ENCODE measurements at regions not wholly inside any gene's neighbourhood (a gene's known extent, or its start where the extent isn't known, plus 50 kb on each side); places are given as distances from the start of the nearest gene placed in this dataset.

DNA sequence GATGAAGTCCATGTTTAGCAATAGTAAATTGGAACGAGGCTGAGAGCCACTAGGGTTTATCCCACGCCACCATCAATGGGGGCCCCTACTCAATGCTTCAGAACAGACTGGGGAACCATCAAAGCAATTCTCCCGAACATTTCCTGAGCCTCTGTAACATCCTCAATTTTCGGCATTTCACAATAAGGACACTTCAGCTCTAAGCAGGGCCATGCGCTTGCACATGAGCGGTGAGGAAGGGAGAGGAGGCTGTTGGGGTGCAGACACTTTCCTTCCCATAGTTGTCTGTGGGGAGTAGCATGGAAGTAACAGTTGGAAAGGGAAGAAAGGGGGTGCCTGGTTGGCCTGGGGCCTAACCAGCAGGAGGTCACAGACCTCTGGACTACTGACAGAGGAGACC lies 129.9 kb upstream of the PRMT8 start:
- Mint-ChIP-seq H3K36me3 (ENCODE audit: insufficient read depth in 2 of 2) (no peaks in the 10 kb centered on the region), H3K4me3 (no peak overlapping the region), H3K9me3 (no peaks in the 10 kb centered on the region), H3K27me3 (ENCODE audit: low read depth) (peaks cover 25% of the 10 kb centered on the region), H3K4me1 (ENCODE audit: low read depth) (no peaks in the 10 kb centered on the region), H3K27ac (no peak overlapping the region)
- DNase-seq, result no peak
- no peak for ATAC-seq (replicated peaks in 1 of 2)

DNA sequence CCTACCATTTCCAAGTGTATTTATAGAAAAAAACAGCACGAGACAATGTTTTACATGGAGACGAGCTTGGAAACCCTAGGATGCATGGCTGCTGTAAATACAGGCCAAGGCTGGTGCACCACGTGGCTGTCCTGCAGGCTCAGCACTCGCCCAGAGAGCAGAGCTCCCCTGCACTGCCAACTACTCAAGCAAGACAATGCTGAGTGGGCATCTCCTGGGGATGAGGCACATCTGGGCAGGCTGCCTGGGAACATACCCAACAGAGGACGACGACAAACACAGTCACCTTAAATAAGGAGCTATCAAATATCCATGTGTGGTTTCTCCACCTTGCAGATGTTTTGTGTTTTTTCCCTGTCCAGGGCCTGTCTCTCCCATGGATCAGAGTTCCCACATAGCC lies 128.3 kb upstream of the PRMT8 start:
- no peak for DNase-seq
- Mint-ChIP-seq H3K27me3 (ENCODE audit: low read depth) (peaks cover 25% of the 10 kb centered on the region), H3K4me3 (no peak overlapping the region), H3K4me1 (ENCODE audit: low read depth) (no peaks in the 10 kb centered on the region), H3K27ac (no peak overlapping the region), H3K9me3 (no peaks in the 10 kb centered on the region), H3K36me3 (ENCODE audit: insufficient read depth in 2 of 2) (no peaks in the 10 kb centered on the region)
- no peak for ATAC-seq (replicated peaks in 1 of 2)

DNA sequence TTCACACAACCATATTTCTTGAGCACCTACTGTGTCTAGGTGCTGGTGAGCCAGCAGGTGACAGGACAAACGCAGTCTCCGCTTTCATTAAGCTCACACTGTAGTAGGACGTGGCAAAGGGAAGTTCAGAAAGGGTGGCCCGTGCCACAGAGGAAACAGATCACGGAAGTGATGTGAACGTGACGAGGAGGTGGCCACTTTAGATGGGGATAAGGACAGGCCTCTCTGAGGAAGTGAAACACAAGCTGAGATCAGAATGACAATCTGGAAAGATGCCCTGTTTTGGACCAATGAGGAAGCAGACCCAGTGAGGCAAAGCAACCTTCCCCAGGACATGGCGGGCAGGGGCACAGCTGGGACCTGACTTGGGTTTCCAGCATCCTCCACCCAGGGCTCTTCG lies 127.4 kb upstream of the PRMT8 start:
- H3K9me3 Mint-ChIP-seq, result no peaks in the 10 kb centered on the region
- H3K36me3 Mint-ChIP-seq (ENCODE audit: insufficient read depth in 2 of 2), result no peaks in the 10 kb centered on the region
- DNase-seq (no peak), ATAC-seq (replicated peaks in 1 of 2) (no peak)
- peaks cover 25% of the 10 kb centered on the region for H3K27me3 Mint-ChIP-seq (ENCODE audit: low read depth)
- no peak overlapping the region for H3K4me3 Mint-ChIP-seq
- no peaks in the 10 kb centered on the region for H3K4me1 Mint-ChIP-seq (ENCODE audit: low read depth)
- H3K27ac Mint-ChIP-seq, result no peak overlapping the region

GRCh38 chr12:3364226-3364625 lies 126.8 kb upstream of the PRMT8 start:
- H3K27ac Mint-ChIP-seq, result no peak overlapping the region
- no peaks in the 10 kb centered on the region for H3K9me3 Mint-ChIP-seq
- DNase-seq (no peak), ATAC-seq (replicated peaks in 1 of 2) (no peak)
- H3K36me3 Mint-ChIP-seq (ENCODE audit: insufficient read depth in 2 of 2), result no peaks in the 10 kb centered on the region
- H3K4me3 Mint-ChIP-seq, result no peak overlapping the region
- no peaks in the 10 kb centered on the region for H3K4me1 Mint-ChIP-seq (ENCODE audit: low read depth)
- H3K27me3 Mint-ChIP-seq (ENCODE audit: low read depth), result peaks cover 22% of the 10 kb centered on the region

DNA sequence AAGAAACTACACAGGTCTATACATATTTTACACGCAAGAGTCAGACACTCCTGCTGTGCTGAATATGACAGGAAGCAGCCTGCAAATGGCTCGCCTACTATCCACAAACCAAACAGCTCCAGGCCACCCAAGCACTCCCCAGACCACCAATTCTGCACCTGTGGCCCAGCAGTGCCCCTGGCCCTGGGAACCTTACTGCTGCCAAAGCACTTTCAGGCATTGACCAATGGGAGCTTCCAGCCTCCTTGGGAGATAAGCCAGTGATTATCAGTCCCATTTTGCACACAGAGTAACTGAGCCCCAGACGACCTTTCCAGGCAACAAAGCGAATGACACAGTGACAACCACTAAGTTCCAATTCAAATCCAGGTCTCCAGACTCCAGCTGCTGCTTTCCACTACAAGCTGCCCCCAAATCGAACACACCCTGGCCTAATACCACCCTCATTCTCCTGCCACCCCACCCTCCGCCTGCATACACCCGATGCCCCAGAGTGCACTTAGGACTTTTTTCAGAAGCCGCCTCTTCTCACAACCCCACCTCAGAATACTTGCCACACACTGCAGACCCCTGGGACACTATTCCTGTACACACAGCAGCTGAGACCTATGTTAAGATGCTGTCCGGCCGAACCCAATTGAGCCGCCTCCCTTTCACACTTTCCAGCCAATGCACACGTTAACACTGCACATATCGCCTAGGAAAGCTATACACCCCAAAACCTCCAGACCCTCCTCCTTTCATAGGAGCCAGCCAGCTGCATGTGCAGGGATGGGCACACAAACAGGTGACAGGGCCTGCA lies 126.1 kb upstream of the PRMT8 start:
- H3K9me3 Mint-ChIP-seq, result no peaks in the 10 kb centered on the region
- no peaks in the 10 kb centered on the region for H3K36me3 Mint-ChIP-seq (ENCODE audit: insufficient read depth in 2 of 2)
- DNase-seq (no peak), ATAC-seq (replicated peaks in 1 of 2) (no peak)
- H3K27me3 Mint-ChIP-seq (ENCODE audit: low read depth), result peaks cover 19% of the 10 kb centered on the region
- H3K4me1 Mint-ChIP-seq (ENCODE audit: low read depth), result no peaks in the 10 kb centered on the region
- H3K27ac Mint-ChIP-seq, result no peak overlapping the region
- H3K4me3 Mint-ChIP-seq, result no peak overlapping the region

DNA sequence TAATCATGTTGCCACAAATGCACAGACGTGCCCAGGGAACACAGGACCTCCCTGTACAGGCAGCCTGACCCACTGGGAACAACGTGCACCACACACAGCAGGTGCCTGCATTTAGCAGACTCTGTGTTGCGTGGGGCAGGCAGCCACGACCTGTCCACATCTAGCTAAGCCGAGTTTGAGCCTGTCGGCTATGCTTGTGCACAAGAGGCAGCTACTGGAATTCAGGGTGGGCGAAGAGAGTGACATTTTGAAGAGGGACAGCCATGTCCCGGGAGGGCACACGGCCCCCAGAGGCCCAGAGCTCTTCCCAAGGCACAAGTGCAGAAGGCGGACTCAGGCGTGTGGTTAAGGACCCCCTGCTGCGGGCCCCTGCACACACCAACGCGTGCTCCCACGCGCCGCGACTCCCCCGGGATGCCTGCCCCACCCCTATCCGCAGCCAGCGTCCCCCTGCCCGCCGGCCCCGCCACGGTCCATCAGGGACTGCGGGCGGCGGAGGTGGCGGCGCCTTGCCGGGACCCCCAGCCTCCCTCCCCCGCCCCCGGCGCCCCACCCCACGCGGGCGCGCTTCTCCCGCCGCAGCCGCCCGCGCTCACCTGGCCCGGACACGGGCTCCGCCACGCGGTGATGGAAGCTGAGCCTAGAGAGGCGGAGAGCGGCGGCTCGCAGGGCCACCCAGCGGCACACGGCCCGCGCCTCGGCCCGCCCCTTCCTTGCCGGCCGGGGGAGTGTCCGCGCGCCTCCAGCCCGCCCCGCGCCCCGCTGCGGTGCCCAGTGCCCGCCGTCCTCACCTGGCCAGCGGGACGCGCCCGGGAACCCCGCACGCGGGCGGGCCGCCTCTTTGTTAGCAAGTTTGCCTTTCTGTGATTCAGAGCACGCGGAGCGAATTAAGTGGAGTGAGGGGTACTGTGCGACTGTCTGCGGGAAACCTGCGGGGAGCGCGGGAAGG lies 125.3 kb upstream of the PRMT8 start:
- Mint-ChIP-seq H3K4me3 (peak overlapping the region in 1 of 2 donors; percentile 32), H3K9me3 (no peaks in the 10 kb centered on the region), H3K4me1 (ENCODE audit: low read depth) (no peaks in the 10 kb centered on the region), H3K27ac (no peak overlapping the region), H3K27me3 (ENCODE audit: low read depth) (peaks cover 19% of the 10 kb centered on the region), H3K36me3 (ENCODE audit: insufficient read depth in 2 of 2) (no peaks in the 10 kb centered on the region)
- no peak for DNase-seq
- peak in 1 of 2 donors; percentile 49 for ATAC-seq (replicated peaks in 1 of 2)

DNA sequence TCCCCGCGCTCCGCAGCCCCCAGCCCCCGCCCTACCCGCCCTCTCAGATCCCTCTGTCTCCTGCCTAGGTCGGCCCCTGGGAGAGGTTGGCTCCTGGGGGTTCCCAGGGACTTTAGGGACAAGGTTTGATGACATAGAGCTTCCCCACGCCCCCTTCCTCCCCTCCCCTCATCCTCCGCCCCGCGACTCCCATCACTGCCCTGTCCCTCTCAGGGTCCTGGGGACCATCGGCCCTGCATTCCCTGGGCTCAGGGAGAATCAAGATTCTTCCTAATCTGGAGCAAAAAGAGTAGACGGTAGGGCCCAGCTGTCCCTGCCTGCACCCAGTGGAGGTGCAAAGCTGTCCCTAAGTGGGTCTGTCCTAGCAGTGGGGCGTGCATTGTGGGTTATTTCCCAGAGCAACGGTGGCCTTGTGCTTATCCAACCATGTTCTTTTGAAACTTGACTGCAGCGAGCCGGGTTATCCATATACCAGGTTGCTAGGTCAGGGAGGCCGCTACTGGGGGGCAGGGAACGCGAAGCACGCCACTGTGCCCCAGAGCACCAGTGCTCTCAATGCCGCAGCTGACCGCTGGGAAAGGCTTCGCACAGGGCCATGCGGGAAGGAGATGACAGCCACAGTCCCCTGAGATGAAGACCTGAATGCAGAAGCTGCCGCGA lies 124.4 kb upstream of the PRMT8 start:
- Mint-ChIP-seq H3K27me3 (ENCODE audit: low read depth) (peaks cover 26% of the 10 kb centered on the region), H3K4me3 (no peak overlapping the region), H3K36me3 (ENCODE audit: insufficient read depth in 2 of 2) (no peaks in the 10 kb centered on the region), H3K9me3 (no peaks in the 10 kb centered on the region), H3K4me1 (ENCODE audit: low read depth) (no peaks in the 10 kb centered on the region), H3K27ac (no peak overlapping the region)
- ATAC-seq (replicated peaks in 1 of 2) (no peak), DNase-seq (no peak)

- H3K27me3 Mint-ChIP-seq (ENCODE audit: low read depth), result peaks cover 26% of the 10 kb centered on the region
- H3K27ac Mint-ChIP-seq, result no peak overlapping the region
- no peak overlapping the region for H3K4me3 Mint-ChIP-seq
- DNase-seq (no peak), ATAC-seq (replicated peaks in 1 of 2) (no peak)
- no peaks in the 10 kb centered on the region for H3K36me3 Mint-ChIP-seq (ENCODE audit: insufficient read depth in 2 of 2)
- no peaks in the 10 kb centered on the region for H3K9me3 Mint-ChIP-seq
- H3K4me1 Mint-ChIP-seq (ENCODE audit: low read depth), result no peaks in the 10 kb centered on the region
Measured at GRCh38 chr12:3367750-3368444, 123.1 kb upstream of the PRMT8 start.

DNA sequence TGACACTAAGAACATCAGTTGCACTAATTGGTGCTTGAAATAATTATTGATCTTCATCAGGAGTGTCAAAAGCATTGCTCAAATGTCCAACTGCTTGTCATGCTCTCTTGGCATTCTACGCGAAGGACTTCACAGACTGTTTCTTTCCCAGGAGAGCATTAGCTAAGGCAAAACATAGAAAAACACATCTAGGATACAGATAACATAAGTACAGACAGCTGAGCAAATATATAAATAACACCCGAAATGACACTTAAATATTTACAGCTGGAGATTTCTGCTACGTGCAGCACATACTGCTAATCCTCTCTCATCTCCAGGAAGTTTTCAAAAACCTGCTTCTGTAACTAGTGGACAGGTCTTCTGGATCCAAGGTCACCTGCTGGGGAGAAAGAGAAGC lies 120.0 kb upstream of the PRMT8 start:
- Mint-ChIP-seq H3K36me3 (ENCODE audit: insufficient read depth in 2 of 2) (no peaks in the 10 kb centered on the region), H3K27me3 (ENCODE audit: low read depth) (peaks cover 7% of the 10 kb centered on the region), H3K27ac (no peak overlapping the region), H3K9me3 (no peaks in the 10 kb centered on the region), H3K4me1 (ENCODE audit: low read depth) (no peaks in the 10 kb centered on the region), H3K4me3 (no peak overlapping the region)
- no peak for ATAC-seq (replicated peaks in 1 of 2)
- DNase-seq, result no peak

DNA sequence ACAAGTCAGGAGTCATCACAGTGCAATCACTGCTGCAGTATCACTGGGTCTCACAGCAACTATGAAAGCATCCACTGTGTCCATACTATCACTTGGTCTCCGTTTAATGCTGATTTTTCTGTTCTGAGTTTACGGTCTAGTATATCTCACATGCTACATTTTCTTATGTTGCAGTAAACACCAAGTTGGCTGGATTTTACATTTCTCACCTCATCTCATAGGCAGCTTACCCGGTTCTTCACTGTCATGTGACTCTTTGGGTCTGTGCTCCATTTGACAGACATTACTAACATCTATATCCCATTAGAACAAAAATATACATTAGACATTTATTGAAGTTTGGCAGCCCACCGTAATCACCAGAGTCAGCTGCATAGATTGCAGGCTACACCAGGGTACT lies 115.7 kb upstream of the PRMT8 start:
- DNase-seq (no peak), ATAC-seq (replicated peaks in 1 of 2) (no peak)
- peaks cover 19% of the 10 kb centered on the region for H3K27me3 Mint-ChIP-seq (ENCODE audit: low read depth)
- H3K27ac Mint-ChIP-seq, result no peak overlapping the region
- no peaks in the 10 kb centered on the region for H3K9me3 Mint-ChIP-seq
- no peaks in the 10 kb centered on the region for H3K36me3 Mint-ChIP-seq (ENCODE audit: insufficient read depth in 2 of 2)
- no peaks in the 10 kb centered on the region for H3K4me1 Mint-ChIP-seq (ENCODE audit: low read depth)
- no peak overlapping the region for H3K4me3 Mint-ChIP-seq

DNA sequence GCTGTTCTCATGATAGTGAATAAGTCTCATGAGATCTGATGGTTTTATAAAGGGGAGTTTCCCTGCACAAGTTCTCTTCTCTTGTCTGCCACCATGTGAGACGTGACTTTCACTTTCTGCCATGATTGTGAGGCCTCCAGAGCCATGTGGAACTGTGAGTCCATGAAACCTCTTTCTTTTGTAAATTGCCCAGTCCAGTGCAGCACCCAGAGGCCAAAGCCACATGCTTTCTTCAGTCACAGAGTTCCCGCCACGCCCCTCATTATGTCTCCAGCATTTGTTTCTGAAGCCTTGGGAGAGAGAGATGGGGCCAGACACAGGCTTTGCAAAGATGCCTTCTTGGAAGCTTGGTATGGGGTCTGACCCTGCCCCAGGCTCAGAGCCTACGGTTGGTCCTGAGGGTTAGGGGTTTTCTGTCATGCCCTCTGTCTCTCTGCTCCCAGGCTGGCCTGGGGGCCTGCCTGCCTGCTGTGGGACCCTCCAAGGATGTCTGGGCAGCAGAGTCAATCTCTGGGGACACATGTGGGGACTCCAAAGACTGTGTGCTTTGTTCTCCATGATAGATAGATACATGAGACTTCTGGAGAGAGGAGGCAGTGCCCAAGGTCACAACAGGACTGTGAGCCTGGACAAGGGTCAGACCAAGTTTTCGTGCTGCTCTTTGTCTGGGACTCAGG lies 114.1 kb upstream of the PRMT8 start:
- Mint-ChIP-seq H3K27me3 (ENCODE audit: low read depth) (peaks cover 22% of the 10 kb centered on the region), H3K27ac (no peak overlapping the region), H3K4me1 (ENCODE audit: low read depth) (no peaks in the 10 kb centered on the region), H3K36me3 (ENCODE audit: insufficient read depth in 2 of 2) (no peaks in the 10 kb centered on the region), H3K9me3 (no peaks in the 10 kb centered on the region), H3K4me3 (no peak overlapping the region)
- ATAC-seq (replicated peaks in 1 of 2) (no peak), DNase-seq (no peak)

- Mint-ChIP-seq H3K4me3 (no peak overlapping the region), H3K4me1 (ENCODE audit: low read depth) (no peaks in the 10 kb centered on the region), H3K36me3 (ENCODE audit: insufficient read depth in 2 of 2) (no peaks in the 10 kb centered on the region), H3K27me3 (ENCODE audit: low read depth) (peaks cover 24% of the 10 kb centered on the region), H3K9me3 (no peaks in the 10 kb centered on the region), H3K27ac (no peak overlapping the region)
- ATAC-seq (replicated peaks in 1 of 2) (no peak), DNase-seq (no peak)
Measured at GRCh38 chr12:3378655-3379054, 112.3 kb upstream of the PRMT8 start.
